GM19023 (cell line): ENCODE measurements at regions not wholly inside any gene's neighbourhood (a gene's known extent, or its start where the extent isn't known, plus 50 kb on each side); places are given as distances from the start of the nearest gene placed in this dataset.

Experiments
- ATAC-seq: cut with Tn5 transposase; IDR thresholded peaks from one replicate; pipeline ENCODE4 v1.9.1; 2021; ENCODE audit warnings: mild to moderate bottlenecking, moderate library complexity; ENCODE audit not compliant: unreplicated experiment

DNA sequence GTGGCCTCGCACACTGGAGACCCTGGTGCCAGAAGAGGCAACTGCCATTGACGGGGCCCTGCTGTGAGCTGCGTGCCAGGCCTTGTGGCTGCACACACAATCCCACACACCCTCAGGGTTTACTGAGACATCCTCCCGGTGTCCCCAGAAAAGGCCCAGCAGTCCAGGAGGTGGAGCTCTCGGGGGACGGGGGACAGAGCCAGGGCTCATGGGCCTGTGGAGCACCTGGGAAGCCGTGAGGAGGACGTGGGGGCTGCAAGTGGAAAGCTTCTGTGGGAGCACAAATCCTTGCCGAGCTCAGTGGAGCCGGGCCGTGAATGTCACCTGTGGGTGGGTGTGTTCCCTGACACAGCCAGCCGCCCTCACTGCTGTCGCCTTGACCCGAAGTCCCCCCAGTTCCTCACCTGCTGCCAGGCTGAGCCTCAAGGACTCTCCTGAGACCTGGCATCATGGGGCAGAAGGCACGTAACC, 609.7 kb downstream of the TBC1D22A start:
- ATAC-seq, result no peak

DNA sequence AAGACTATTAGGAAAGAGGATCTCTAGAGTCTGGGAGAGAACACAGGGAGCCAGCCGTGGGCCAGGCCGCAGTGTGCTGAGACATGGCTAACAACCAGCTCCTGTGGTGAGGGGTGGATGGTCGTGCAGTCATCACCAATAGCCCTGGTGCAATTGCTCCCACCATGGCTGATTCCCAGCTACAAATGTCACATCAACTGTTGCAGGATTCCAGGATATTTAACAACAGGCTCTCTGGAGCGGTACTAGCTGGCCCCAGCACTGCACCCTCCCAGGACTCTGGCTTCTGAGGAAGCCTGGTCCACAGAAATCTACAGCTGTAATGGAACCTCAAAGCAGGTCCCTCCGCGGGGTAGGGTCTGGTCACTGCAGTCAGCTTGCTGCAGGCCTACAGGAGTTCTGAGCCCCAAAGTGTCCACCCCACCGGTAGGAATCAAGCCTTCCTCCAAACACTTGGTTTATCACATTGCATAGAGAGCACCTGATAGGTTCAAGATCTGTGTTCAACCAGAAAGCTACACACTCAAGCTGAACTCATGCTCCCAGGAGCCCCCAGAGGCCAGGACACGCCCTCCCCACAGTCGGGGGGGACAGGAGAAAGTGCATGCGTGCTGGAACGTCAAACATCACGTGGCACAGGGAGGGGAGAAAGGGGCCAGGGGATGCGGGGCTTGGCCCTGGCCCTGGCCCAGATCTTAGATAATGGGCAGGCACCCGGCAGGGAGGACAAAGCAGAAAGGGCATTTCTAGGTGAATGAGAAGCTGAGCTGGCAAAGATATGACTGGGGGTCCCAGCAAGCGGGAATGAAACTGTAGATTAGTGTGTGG, 609.0 kb downstream of the TBC1D22A start:
- ATAC-seq, result no peak

DNA sequence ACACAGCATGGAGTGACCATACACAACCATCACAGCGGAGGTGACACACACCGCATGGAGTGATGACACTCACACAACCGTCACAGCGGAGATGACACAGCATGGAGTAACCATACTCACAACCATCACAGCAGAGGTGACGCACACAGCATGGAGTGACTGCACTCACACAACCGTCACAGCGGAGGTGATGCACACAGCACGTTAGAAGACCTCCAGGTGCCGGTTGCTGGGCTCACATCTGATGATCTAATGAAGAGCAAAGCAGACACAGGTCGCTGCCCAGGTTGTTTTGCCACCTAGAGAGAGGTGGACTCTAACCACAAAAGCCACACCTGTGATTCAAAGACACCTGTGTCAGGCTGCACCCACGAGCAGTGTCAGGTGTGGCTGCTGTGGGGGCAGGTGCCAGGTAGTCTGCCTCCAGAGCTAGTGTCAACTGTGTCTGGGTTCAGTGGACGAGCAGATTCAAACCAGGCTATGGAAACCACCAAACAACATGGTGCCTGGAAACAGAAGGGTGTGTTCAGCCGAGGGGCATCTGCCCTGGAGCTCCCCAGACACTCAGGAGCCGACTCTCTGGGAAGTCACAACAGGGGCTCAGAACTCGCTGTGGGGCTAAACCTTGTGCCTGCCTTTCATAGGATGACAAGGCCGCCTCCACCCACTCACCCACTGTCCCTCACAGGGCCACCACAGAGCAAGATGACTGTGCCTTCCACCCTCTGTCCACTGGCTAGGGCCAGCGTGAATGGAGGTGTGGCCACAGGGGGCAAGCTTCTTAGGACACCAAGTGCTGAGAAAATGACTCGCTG, 608.2 kb downstream of the TBC1D22A start:
- no peak for ATAC-seq

DNA sequence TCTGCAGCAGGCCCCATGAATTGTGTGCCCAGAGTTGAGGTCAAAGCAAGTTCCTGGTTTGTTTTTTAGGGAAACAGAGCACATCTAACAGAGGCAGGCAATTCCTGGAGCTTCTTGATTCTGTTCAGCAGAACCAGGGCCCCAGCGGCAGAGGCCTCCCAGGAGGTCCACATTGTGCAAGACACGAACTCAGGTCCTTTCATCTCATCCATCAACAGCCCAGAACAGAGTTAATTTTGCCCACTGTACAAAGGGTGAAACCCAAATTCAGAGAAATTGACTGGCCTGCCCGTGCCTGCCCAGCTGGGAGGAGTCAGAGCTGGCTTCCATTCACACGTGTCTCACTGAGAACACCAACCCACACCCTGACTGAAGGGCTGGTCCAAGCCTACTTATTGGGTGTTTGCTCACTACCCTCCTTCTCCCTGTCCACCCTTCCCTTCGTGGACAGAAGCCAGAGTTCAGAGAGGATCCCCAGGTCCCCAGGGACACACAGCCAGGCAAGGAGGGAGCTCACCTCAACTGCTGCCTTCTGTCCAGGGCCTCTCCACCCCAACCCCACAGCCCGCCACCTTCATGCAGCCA, 607.1 kb downstream of the TBC1D22A start:
- no peak for ATAC-seq

DNA sequence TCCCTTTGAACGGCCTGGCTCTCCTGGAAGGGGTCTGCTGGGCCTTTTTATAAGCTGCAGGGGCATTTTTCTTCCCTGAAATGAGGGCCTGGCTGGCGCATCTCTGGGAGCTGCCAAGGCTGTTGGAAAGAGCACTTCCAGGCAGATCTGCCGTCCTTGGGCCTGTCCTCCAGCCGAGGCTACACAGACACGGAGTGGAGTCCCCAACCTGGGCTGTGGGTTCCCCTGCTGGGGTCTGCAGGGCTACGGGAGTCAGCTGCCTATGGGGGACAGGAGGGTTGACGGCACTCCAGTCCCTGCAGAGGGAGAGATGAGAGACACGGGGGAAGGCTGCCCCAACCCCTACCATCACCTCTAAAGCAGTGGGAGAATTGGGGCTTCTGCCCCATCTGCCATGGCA, 606.6 kb downstream of the TBC1D22A start:
- ATAC-seq, result no peak

DNA sequence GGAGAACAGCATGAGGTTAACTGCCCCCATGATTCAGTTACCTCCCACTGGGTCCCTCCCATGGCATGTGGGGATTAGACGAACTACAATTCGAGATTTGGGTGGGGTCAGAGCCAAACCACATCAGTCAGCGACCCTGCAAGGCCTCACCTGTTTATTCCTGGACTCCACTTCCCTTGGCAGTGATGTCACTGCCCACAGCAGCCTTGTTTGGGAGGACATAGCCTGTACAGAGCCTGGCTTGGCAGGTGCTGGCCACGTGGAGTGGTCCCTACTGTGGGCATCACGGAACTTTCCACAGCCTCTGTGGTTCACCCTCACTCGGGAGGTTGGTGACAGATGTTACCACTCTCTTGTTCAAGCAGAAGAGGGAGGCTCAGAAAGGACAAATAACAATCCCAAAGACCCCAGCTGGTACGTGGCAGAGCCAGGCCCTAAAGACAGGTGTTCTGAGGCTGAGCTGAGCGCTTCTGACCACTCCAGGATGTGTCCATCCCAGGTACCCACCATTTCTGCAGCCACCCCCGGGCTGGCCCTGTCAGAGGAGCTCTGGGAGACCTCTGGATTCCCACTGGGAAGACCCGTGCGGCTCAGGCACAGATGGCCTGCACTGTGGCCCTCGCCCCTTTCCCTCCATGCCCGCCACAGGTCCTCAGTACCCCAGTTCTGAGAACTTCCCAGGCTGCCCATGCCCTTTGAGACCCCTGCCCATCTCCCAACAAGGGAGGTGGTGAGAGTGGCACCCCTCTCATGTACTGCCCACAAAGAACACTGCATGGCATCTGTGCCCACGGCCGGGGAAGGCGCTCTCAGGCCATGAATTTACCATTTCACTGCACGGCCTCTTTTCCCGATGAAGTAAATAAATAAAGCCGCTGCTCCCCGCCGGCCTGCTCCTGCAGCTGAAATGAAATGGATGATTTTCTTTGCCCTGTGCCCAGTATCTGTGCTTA, 605.8 kb downstream of the TBC1D22A start:
- ATAC-seq, result no peak

DNA sequence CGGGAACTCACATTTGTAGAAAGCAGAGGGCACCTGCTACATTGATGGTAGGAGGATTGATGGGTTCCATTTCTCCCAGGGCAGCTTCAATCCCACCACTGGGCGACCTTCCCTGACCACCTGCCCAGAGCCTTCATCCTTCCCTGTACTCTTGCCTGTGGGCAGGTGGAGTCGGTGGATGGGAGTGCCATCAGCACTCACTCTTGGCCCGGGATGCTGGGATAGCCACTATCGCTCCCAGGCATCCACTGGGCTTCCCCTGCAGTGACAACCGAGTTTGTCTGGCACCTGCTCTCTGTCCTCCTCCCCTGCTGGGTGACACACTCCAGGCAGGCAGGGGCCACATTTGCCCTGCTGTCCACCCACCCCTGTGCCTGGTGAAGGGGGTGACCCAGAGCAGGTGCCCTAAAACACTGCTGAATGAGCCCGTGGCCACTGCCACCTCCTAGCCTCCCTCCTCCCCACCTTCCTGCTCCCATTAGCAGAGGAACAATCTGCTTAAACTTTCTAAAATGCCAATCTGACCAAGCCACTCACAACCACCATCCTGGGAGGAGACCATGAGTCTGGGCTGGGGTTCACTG, 604.7 kb downstream of the TBC1D22A start:
- no peak for ATAC-seq

DNA sequence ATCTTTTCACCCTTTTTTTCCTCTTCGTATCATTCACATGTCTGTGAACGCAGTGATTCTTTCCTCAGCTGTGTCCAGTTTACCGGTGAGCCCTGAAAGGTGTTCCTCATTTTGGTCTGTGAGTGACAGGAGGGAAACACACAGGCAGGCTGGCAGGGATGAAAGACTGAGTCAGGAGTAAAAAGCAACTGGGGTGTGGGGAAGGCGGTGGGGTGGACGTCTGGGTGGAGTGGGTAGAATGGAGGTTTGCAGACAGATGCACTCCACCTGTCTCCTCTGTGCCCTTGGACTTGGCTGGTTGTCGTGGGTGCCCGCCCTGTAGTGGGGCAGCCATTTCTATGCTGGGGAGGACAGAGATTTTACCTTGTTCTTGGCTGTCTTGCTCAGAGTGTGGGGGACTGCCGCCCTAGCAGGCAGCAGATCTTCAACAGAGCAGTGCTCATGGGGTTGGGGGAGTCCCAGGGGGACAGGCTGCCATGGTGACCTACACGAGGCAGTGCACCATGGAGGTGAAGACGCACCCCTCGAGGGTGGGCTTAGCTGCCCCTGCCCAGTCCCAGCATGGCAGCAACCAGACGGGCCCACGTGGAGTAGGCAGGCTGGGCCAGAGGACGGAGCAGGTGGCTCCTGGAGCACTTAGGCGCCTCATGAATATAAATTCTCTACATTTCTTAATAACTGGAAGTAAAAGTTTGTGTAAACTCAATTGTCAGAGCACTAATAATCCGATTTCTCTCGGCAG, 603.7 kb downstream of the TBC1D22A start:
- ATAC-seq, result no peak

DNA sequence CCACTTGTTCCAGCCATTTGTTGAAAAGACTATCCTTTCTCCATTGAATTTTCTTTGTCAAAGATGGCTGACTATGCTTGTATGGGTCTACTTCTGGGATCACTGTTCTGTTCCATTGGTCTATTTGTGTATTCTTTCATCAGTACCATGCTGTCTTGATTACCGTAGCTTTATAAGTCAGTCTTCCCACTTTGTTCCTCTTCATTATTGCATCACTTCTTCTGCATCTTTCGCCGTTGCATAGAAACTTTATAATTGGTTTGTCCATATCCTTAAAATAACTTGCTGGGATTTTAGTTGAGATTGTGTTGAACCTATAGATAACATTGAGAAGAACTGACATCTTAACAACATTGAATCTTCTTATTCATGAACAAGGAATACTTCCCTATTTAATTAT, 598.8 kb downstream of the TBC1D22A start:
- no peak for ATAC-seq

DNA sequence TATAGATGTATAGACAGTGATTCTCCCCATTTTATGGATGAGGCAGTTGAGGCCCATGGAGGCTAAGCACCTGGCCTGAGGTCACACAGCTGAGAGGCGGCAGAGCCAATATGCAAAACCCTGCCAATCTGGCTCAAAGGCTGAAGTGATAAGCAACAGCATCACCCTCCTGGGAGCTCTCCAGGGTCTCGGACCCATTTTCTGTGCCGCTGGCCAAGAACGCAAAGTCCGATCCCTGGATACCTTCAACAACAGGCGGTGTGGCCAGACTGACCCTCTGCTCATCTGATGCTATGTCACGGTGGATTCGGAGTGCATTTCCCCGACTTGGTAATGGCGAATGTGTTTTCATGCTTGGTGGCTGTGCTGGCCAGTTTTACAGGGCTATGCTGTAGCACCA, 595.0 kb downstream of the TBC1D22A start:
- ATAC-seq, result no peak

DNA sequence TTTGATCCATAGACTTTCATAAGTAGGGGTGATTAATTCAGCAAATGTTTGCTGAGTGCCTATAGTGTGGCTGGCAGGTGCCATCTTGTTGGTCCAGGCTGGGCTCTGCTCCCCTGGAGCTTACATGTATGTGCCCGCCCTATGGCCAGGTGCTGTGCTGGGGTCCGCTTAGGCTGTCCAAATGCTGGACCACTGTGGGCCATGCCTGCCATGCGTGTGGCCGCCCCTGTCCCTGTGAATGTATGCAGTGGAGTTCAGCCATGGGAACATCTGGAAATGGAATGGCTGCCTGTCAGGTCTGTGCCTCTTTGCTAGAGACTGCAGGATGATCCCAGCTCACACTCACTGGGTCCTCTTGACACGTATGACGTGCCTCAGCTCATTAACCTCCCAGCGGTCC, 594.6 kb downstream of the TBC1D22A start:
- ATAC-seq, result no peak

DNA sequence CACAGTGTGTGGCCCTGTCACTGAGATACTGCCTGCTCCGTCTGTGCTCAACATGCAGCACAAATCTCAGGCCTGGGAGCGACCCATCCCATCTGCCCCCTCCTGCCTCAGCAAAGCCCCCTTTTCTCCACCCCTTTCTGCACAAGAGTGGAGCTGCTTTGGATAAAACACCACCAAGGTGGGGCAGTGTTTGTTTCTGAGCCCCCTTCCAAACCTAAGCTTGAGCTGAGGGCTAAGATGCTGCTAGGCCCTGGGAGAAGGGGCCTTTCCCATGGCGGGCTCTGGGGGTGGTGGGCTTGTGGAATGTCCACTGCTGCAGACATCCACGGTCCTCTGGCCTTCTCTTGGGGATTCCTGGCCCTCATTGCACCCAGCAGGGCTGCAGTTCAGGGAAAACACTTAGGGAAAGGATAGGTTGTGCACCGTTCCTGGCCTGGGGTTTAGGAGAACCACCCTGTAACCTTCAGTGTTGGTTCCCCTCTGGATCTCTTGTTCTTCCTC, 594.1 kb downstream of the TBC1D22A start:
- no peak for ATAC-seq

DNA sequence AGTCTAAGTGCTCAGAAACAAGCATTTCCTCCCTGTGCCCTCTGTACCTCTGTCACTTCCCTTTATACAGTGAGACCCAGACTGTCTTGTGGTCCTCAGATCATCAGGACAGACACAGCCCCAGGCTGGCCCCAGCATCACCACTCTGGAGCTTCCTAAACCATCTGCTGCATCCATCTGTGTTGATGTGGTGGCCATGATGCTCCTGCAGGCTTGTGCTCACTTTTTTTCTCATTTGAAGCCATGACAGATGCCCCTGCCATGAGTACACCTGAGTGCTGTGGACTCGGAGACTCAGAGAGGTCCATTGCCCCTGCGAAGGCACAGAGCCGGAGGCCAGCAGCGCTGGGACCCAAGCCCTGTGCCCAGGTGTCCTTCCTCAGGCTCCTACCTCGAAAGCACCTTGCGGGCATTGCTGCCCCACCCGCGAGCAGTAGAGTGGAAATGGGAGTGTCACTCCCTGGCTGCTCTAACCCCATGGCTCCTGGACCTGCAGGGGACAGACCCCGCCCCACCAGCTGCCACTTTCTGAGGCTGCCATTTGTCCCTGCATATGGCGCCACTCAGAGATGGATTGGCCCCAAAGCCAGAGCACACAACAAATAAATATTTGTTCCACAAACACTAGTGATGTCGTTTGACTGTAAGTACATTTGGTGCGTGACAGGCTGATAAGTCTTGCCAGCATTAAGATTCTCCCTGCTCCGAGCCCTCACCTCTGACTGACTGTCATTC, 593.5 kb downstream of the TBC1D22A start:
- ATAC-seq, result no peak

DNA sequence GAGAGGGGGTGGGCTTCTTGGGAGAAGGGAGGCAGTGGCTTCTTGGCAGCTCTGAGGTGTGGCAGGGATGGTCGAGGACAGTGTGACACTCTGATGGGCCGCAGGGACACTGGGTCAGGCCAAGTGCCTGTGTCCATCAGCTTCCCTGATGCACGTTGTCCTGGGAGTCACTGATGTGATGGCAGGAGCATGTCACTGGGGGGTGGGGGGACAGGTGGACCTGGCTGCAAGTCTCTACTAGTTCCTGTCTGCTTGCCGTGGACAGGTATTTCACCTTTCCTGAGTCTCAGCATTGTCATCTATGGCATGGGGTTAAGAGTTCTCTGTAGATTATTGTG, 592.9 kb downstream of the TBC1D22A start:
- ATAC-seq, result no peak

DNA sequence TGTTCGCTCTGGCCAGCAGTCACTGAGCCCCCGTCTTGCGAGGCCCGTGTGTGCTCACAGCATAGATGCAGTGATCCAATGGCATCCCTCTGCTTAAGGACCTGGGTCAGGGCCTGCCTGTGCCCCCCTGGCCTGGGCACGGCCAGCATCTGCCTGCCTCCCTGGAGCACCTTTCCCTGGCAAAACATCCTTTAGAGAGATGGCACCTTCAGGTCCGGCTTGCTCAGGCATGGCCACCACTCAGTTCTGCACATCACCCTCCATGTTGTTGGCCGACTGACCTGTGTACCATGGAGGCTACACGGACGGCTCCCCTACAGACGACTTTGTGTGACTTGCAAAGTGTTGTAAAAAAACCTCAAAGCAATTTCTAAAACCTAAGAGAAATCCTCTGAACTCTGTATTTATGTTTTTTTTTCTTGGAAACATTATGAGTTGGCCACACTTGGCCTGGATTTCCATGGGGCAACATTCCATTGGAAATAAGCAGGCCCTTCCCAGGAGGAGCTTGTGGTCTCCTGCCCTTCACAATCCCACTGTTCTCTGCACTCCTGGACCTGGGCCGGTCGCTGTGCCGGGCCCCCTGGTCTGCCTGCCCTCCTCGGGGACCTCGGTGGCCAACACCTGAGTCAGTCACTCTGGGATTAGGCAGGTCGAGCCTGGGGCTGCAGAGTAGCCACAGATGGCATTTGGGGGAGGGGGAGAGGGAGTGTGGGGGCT, 592.4 kb downstream of the TBC1D22A start:
- no peak for ATAC-seq

DNA sequence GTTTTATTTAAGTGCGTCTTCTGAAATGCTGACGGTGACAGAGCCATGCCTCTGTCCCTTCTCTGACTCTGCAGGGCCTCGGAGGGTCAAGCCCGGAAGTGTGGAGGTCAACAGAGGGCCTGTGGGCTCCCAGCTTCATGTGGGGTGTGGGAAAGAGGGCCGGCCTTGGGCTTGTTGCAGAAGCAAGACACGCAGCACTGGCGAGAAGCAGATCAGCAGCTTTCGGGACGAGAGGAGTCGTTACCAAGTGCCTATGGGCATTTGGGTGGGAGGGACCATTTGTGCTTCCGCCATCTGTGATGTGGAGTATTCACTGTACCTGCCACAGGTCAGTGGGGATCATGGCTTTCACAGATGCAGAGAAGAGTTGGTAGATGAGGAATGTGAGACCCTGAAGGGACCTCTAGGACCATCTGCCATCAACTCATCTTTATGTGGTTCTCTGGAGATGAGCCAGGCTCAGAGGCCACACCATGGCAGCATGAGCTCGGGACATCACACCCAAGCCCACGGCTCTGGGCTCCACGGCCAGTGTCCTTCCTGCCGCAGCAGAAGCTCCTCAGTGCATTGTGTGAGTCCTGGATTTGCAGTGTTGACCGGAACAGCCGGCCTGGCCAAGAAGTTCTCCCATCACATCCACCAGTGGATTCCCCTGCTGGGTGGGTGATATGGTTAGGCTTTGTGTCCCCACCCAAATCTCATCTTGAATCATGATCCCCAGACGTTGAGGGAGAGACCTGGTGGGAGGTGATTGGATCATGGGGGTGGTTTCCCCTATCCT, 590.7 kb downstream of the TBC1D22A start:
- ATAC-seq, result no peak

DNA sequence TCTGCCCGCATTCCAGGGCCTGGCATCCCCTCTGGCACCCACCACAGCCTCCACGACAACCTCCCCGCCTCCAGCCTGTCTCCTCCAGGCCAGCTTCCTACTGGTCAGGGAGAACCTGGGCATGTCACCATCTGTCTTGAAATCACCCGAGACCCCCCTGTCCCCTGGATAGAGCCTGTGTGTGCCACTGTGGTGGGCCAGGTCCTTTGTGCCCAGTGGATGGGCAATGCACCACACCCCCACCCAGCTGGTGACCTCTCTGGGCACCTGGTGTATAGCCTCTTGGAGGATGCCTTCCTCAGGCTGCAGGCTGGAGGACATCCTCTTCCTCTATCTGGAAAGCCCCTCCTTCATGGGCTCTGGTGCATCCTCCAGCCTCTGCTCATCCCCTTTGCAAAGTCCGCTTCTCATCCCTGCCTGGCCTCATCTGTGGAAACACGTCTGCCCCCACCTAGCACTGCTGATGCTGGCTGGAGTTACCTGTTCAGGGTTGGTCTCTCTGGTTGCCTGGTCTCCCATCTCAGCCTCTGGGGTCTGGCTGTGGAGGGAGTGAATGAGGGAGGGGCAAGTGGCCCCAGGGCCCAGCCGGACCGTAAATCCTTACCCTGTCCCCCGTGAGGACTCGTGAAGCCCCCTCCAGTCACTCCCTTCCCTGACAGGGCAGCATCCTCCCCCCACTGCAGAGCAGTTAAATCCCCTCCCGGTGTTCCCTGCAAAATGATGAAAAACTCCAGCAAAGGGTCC, 589.6 kb downstream of the TBC1D22A start:
- ATAC-seq, result no peak
